Fibroblast of pulmonary artery (primary cell): ENCODE measurements at regions not wholly inside any gene's neighbourhood (a gene's known extent, or its start where the extent isn't known, plus 50 kb on each side); places are given as distances from the start of the nearest gene placed in this dataset.

Source experiments
- DNase-seq: peaks from one replicate; pipeline ENCODE4 v3.0.0-alpha.2; 2010; ENCODE audit warnings: low read depth
- H3K4me3 ChIP-seq: replicated peaks from 2 replicates; pipeline ENCODE4 v1.5.1; 2011; ENCODE audit warnings: low read depth, mild to moderate bottlenecking, control low read depth, low read length, moderate library complexity
- TF ChIP-seq, protein P1 (sequence below): IDR thresholded peaks from 2 replicates; pipeline ENCODE4 v1.5.1; 2011; ENCODE audit warnings: mild to moderate bottlenecking, control low read depth, low read length, inconsistent platforms; ENCODE audit errors: missing control alignments

DNA sequence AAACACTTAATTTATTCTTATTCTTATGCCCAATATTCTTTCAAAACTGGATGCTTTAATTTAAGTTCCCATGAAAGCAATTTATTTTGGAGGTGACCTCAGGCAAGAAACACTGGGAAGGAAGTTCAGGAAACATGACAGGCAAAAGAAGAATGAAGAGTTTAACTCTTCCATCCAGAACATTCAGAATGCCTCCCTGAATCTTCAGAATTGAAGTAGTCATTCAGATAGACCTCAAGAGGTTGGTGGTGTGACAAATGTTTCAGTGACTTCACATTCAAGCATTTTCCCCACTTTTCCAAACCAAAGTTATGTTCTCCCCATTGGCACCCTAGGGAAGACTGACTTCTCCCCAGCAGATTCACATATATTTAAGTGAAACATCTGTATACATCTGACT is 110.5 kb downstream of the HAO1 start:
- H3K4me3 ChIP-seq: no peak overlapping the region
- no peak for DNase-seq
- TF ChIP-seq, protein P1, sequence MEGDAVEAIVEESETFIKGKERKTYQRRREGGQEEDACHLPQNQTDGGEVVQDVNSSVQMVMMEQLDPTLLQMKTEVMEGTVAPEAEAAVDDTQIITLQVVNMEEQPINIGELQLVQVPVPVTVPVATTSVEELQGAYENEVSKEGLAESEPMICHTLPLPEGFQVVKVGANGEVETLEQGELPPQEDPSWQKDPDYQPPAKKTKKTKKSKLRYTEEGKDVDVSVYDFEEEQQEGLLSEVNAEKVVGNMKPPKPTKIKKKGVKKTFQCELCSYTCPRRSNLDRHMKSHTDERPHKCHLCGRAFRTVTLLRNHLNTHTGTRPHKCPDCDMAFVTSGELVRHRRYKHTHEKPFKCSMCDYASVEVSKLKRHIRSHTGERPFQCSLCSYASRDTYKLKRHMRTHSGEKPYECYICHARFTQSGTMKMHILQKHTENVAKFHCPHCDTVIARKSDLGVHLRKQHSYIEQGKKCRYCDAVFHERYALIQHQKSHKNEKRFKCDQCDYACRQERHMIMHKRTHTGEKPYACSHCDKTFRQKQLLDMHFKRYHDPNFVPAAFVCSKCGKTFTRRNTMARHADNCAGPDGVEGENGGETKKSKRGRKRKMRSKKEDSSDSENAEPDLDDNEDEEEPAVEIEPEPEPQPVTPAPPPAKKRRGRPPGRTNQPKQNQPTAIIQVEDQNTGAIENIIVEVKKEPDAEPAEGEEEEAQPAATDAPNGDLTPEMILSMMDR: no peak
